Parathyroid adenoma (tissue), 2 donors: ENCODE measurements at regions not wholly inside any gene's neighbourhood (a gene's known extent, or its start where the extent isn't known, plus 50 kb on each side); places are given as distances from the start of the nearest gene placed in this dataset.

Experiments used
- H2AFZ ChIP-seq: fragments of 300-600 bp; sonication (generic); one replicate; pipeline ENCODE4 v1.7.0; 2017; ENCODE audit warnings: antibody characterized with exemption, mild to moderate bottlenecking
- H3K27ac ChIP-seq: fragments of 300-600 bp; sonication (generic); one replicate; pipeline ENCODE4 v1.7.0; 2017
- H3K27me3 ChIP-seq: fragments of 300-600 bp; sonication (generic); one replicate; pipeline ENCODE4 v1.7.0; 2017; ENCODE audit warnings: low read length; ENCODE audit not compliant: control insufficient read depth, insufficient read depth
- H3K36me3 ChIP-seq: fragments of 300-600 bp; sonication (generic); one replicate; pipeline ENCODE4 v1.7.0; 2017; ENCODE audit warnings: low read length; ENCODE audit not compliant: control insufficient read depth, insufficient read depth
- H3K4me1 ChIP-seq: fragments of 300-600 bp; sonication (generic); one replicate; pipeline ENCODE4 v1.7.0; 2017; ENCODE audit warnings: control low read depth
- H3K4me2 ChIP-seq: fragments of 300-600 bp; sonication (generic); one replicate; pipeline ENCODE4 v1.7.0; 2017; ENCODE audit warnings: low read length
- H3K4me3 ChIP-seq: fragments of 300-600 bp; sonication (generic); one replicate; pipeline ENCODE4 v1.7.0; 2017; ENCODE audit warnings: low read depth, low read length
- H3K79me2 ChIP-seq: fragments of 300-600 bp; sonication (generic); one replicate; pipeline ENCODE4 v1.7.0; 2017; ENCODE audit warnings: control low read depth
- H3K9ac ChIP-seq: fragments of 300-600 bp; sonication (generic); one replicate; pipeline ENCODE4 v1.7.0; 2017; ENCODE audit warnings: mild to moderate bottlenecking
- H3K9me3 ChIP-seq: fragments of 300-600 bp; sonication (generic); one replicate; pipeline ENCODE4 v1.7.0; 2017; ENCODE audit warnings: low read length; ENCODE audit not compliant: control insufficient read depth
- CTCF ChIP-seq: fragments of 300-600 bp; sonication (generic); IDR thresholded peaks from one replicate; pipeline ENCODE4 v1.7.0; 2017; ENCODE audit warnings: antibody characterized with exemption, mild to moderate bottlenecking
- donor health status: primary hyperparathyroidism.

DNA sequence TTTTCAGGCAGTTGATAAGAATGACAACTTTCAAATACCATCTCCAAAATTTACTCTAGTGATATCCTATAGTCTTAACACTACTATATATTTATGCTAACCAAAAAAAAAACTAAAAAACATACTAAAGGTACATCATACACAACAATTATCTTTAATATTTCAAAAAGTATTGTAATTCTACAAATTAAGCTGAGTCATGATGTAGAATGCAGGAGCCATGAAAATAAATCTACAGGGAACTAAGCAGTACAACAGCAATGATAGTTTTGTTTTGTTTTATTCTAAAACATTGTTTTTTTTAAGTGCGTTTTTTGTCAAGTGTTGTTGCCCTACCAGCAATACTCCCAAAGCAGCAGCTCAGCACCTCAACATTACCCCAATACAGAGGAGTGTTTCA is 314.3 kb downstream of the FSIP2 start:
- no peak overlapping the region for H3K27ac ChIP-seq
- H2AFZ ChIP-seq: no peak overlapping the region
- H3K79me2 ChIP-seq: no peaks in the 10 kb centered on the region
- H3K4me1 ChIP-seq: no peaks in the 10 kb centered on the region
- no peak overlapping the region for H3K4me2 ChIP-seq
- H3K9ac ChIP-seq: no peak overlapping the region
- no peak overlapping the region for H3K4me3 ChIP-seq
- no peaks in the 10 kb centered on the region for H3K9me3 ChIP-seq
- no peak for TF ChIP-seq CTCF
- H3K27me3 ChIP-seq: no peaks in the 10 kb centered on the region
- H3K36me3 ChIP-seq: no peaks in the 10 kb centered on the region

- H2AFZ ChIP-seq: no peak overlapping the region
- H3K4me1 ChIP-seq: peaks cover 6% of the 10 kb centered on the region
- H3K4me3 ChIP-seq: no peak overlapping the region
- H3K9ac ChIP-seq: no peak overlapping the region
- H3K36me3 ChIP-seq: no peaks in the 10 kb centered on the region
- TF ChIP-seq CTCF: no peak
- H3K27ac ChIP-seq: no peak overlapping the region
- no peaks in the 10 kb centered on the region for H3K27me3 ChIP-seq
- H3K4me2 ChIP-seq: peak overlapping the region; percentile 23
- H3K79me2 ChIP-seq: no peaks in the 10 kb centered on the region
- H3K9me3 ChIP-seq: no peaks in the 10 kb centered on the region
Measured at GRCh38 chr2:186058614-186059013, 320.0 kb downstream of the FSIP2 start.

DNA sequence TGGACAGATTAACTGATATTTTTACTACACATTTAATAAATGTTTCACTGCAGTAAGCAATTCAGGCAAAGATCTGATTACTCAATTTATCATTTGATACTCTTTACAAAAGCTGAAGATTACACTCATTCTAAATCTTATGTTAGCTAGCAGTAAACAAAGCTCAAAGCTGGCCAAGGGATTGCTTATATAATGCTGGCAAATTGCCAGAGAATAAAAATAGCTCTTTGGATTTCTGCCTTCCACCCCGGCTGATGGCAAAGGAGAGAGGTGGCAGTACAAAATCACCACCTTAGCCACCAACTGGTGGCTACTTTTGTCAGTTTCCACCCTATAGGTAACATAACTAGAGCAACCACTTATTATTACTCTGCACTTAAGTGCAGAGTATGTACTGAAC is 320.5 kb downstream of the FSIP2 start:
- peak overlapping the region; percentile 23 for H3K4me2 ChIP-seq
- H3K4me3 ChIP-seq: no peak overlapping the region
- no peaks in the 10 kb centered on the region for H3K36me3 ChIP-seq
- H3K9me3 ChIP-seq: no peaks in the 10 kb centered on the region
- no peak overlapping the region for H3K27ac ChIP-seq
- peaks cover 6% of the 10 kb centered on the region for H3K4me1 ChIP-seq
- no peak overlapping the region for H2AFZ ChIP-seq
- no peak for TF ChIP-seq CTCF
- no peaks in the 10 kb centered on the region for H3K27me3 ChIP-seq
- no peak overlapping the region for H3K9ac ChIP-seq
- no peaks in the 10 kb centered on the region for H3K79me2 ChIP-seq

- no peaks in the 10 kb centered on the region for H3K36me3 ChIP-seq
- no peak overlapping the region for H3K4me2 ChIP-seq
- H3K9ac ChIP-seq: no peak overlapping the region
- H3K9me3 ChIP-seq: no peaks in the 10 kb centered on the region
- no peak overlapping the region for H3K27ac ChIP-seq
- no peaks in the 10 kb centered on the region for H3K79me2 ChIP-seq
- TF ChIP-seq CTCF: no peak
- H3K4me3 ChIP-seq: no peak overlapping the region
- peaks cover 6% of the 10 kb centered on the region for H3K4me1 ChIP-seq
- H2AFZ ChIP-seq: no peak overlapping the region
- H3K27me3 ChIP-seq: no peaks in the 10 kb centered on the region
Measured at GRCh38 chr2:186060744-186061440, 322.3 kb downstream of the FSIP2 start.

GRCh38 chr2:186064507-186064906 is 325.9 kb downstream of the FSIP2 start:
- no peak for TF ChIP-seq CTCF
- H3K27ac ChIP-seq: no peak overlapping the region
- H3K4me2 ChIP-seq: no peak overlapping the region
- no peak overlapping the region for H3K9ac ChIP-seq
- no peak overlapping the region for H3K4me3 ChIP-seq
- H3K27me3 ChIP-seq: no peaks in the 10 kb centered on the region
- no peaks in the 10 kb centered on the region for H3K36me3 ChIP-seq
- no peaks in the 10 kb centered on the region for H3K79me2 ChIP-seq
- H2AFZ ChIP-seq: no peak overlapping the region
- no peaks in the 10 kb centered on the region for H3K4me1 ChIP-seq
- H3K9me3 ChIP-seq: no peaks in the 10 kb centered on the region
